ENCODE measurements at regions not wholly inside any gene's neighbourhood (a gene's known extent, or its start where the extent isn't known, plus 50 kb on each side); places are given as distances from the start of the nearest gene placed in this dataset.

GRCh38 chr9:31520301-31521085 lies 864.0 kb upstream of the ACO1 start:
- TF ChIP-seq CTCF (conservative IDR thresholded peaks at IDR 0.05) (no peak), ZFX (IDR thresholded peaks at IDR 0.05) (no peak)

Data from C4-2B (cell line).